ENCODE measurements at regions not wholly inside any gene's neighbourhood (a gene's known extent, or its start where the extent isn't known, plus 50 kb on each side); places are given as distances from the start of the nearest gene placed in this dataset.

- no peak for TF ChIP-seq FOXM1 (IDR thresholded peaks at IDR 0.05; ENCODE audit: borderline replicate concordance, low read depth)
- TF ChIP-seq YY1 (IDR thresholded peaks at IDR 0.05; ENCODE audit: low read depth): no peak
- no peak for TF ChIP-seq REST (IDR thresholded peaks at IDR 0.05; ENCODE audit: low read depth)
- TF ChIP-seq EGR1 (IDR thresholded peaks at IDR 0.05): no peak
- TF ChIP-seq TCF12 (IDR thresholded peaks at IDR 0.05; ENCODE audit: low read depth): no peak
- no peak for TF ChIP-seq EP300 (IDR thresholded peaks at IDR 0.05; ENCODE audit: borderline replicate concordance)
- no peak for TF ChIP-seq MAX (IDR thresholded peaks at IDR 0.05)
- TF ChIP-seq ZBTB7A (IDR thresholded peaks at IDR 0.05; ENCODE audit: low read depth): no peak
- no peak for TF ChIP-seq USF1 (IDR thresholded peaks at IDR 0.05)
These were observed 61.2 kb upstream of the TAF11L2 start for GRCh38 chr5:17436761-17437221.

Measured in Ishikawa (cell line).